ENCODE measurements at regions not wholly inside any gene's neighbourhood (a gene's known extent, or its start where the extent isn't known, plus 50 kb on each side); places are given as distances from the start of the nearest gene placed in this dataset.

- TF ChIP-seq, protein P1, sequence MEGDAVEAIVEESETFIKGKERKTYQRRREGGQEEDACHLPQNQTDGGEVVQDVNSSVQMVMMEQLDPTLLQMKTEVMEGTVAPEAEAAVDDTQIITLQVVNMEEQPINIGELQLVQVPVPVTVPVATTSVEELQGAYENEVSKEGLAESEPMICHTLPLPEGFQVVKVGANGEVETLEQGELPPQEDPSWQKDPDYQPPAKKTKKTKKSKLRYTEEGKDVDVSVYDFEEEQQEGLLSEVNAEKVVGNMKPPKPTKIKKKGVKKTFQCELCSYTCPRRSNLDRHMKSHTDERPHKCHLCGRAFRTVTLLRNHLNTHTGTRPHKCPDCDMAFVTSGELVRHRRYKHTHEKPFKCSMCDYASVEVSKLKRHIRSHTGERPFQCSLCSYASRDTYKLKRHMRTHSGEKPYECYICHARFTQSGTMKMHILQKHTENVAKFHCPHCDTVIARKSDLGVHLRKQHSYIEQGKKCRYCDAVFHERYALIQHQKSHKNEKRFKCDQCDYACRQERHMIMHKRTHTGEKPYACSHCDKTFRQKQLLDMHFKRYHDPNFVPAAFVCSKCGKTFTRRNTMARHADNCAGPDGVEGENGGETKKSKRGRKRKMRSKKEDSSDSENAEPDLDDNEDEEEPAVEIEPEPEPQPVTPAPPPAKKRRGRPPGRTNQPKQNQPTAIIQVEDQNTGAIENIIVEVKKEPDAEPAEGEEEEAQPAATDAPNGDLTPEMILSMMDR (conservative IDR thresholded peaks at IDR 0.05; ENCODE audit: low read length), result no peak
- TF ChIP-seq EZH2phosphoT487 (IDR thresholded peaks at IDR 0.05; ENCODE audit: borderline replicate concordance, low read depth, low read length), result no peak
Observed at GRCh38 chr2:13351068-13351467, 634.3 kb downstream of the TRIB2 start.
